Tongue (tissue), 1 donor: ENCODE measurements at regions not wholly inside any gene's neighbourhood (a gene's known extent, or its start where the extent isn't known, plus 50 kb on each side); places are given as distances from the start of the nearest gene placed in this dataset. TPM values are rescaled to one million over a fixed set of nuclear protein-coding genes. Genes with fewer than 3 reads are reported as not detected.

ENCODE experiments used
- small RNA-seq: library from RNA; depleted of rRNA; stranded (forward); fragments of <200 nt; gene quantifications from one replicate; pipeline ENCODE3, GENCODE V24; 2014; ENCODE audit warnings: low replicate concordance

Small RNA genes lying in the stretch of these regions (small RNA-seq; reads per million reads assigned to genes)
- gene RNA5SP283 = not detected
